BJ (cell line): ENCODE measurements at regions not wholly inside any gene's neighbourhood (a gene's known extent, or its start where the extent isn't known, plus 50 kb on each side); places are given as distances from the start of the nearest gene placed in this dataset.

ENCODE experiments used
- CTCF ChIA-PET: fragments of 350-600 bp; formaldehyde crosslinking; extraction: SDS; loops from one replicate; lab custom pipeline; 2021; ENCODE audit warnings: antibody characterized with exemption, inconsistent platforms; lab: Yijun Ruan, JAX
- POLR2A ChIA-PET: fragments of 300-600 bp; sonication (Branson Sonifier 250); formaldehyde crosslinking; extraction: SDS; loops from one replicate; lab custom pipeline; 2021; ENCODE audit warnings: antibody characterized with exemption; lab: Charles Lee
- DNase-seq: peaks from one replicate; pipeline ENCODE4 v3.0.0-alpha.2; 2011; ENCODE audit warnings: low read depth
- H3K27me3 ChIP-seq: 2 replicates; pipeline ENCODE4 v1.6.0; 2011; ENCODE audit warnings: low read length; ENCODE audit not compliant: control insufficient read depth, insufficient read depth
- H3K36me3 ChIP-seq: 2 replicates; pipeline ENCODE4 v1.5.1; 2011; ENCODE audit warnings: low read length; ENCODE audit not compliant: control insufficient read depth, insufficient read depth
- H3K4me3 ChIP-seq: 2 replicates; pipeline ENCODE4 v1.5.1; 2011; ENCODE audit warnings: low read depth, mild to moderate bottlenecking, control low read depth, low read length
- TF ChIP-seq, protein P1 (sequence below): IDR thresholded peaks from 2 replicates; pipeline ENCODE4 v1.5.1; 2011; ENCODE audit warnings: low read depth, mild to moderate bottlenecking, control low read depth, inconsistent platforms, low read length, moderate library complexity; ENCODE audit not compliant: insufficient read depth

GRCh38 chr4:54930226-54930625, 195.2 kb downstream of the KDR start:
- peak; percentile 2 for DNase-seq
- Histone ChIP-seq H3K36me3 (no peaks in the 10 kb centered on the region), H3K4me3 (no peak overlapping the region), H3K27me3 (peaks cover 2% of the 10 kb centered on the region; the same call in 1 of the 2 replicates)
- ChIA-PET POLR2A (interaction anchor here (0.5 kb wide), 1 partner anchor 12 kb away, joined by 3 read pairs; no protein-coding TSS in a partner anchor), CTCF (no interaction called here)
- TF ChIP-seq, protein P1, sequence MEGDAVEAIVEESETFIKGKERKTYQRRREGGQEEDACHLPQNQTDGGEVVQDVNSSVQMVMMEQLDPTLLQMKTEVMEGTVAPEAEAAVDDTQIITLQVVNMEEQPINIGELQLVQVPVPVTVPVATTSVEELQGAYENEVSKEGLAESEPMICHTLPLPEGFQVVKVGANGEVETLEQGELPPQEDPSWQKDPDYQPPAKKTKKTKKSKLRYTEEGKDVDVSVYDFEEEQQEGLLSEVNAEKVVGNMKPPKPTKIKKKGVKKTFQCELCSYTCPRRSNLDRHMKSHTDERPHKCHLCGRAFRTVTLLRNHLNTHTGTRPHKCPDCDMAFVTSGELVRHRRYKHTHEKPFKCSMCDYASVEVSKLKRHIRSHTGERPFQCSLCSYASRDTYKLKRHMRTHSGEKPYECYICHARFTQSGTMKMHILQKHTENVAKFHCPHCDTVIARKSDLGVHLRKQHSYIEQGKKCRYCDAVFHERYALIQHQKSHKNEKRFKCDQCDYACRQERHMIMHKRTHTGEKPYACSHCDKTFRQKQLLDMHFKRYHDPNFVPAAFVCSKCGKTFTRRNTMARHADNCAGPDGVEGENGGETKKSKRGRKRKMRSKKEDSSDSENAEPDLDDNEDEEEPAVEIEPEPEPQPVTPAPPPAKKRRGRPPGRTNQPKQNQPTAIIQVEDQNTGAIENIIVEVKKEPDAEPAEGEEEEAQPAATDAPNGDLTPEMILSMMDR: no peak

DNA sequence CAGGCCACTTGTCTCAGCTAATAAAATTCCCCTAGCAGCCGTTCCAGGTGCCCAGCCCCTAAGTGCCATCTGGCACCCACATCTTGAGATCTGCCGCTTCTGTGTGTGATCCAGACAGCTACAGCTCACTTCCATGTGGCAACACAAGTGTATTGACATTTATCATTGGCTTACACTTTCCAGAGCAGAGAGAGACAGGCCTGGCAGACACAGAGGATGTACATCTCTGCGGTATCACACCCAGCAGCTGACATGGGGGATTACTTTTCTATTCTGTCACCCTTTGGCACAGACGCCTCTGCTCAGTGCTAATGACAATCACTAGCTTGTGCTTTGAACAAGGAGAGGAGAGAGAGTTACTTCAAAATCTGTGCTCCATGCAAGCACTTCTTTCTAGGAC, 195.9 kb downstream of the KDR start:
- no peaks in the 10 kb centered on the region for H3K36me3 ChIP-seq
- peaks cover 2% of the 10 kb centered on the region; the same call in 1 of the 2 replicates for H3K27me3 ChIP-seq
- TF ChIP-seq, protein P1: no peak
- ChIA-PET POLR2A (no interaction called here), CTCF (no interaction called here)
- no peak for DNase-seq
- no peak overlapping the region for H3K4me3 ChIP-seq

DNA sequence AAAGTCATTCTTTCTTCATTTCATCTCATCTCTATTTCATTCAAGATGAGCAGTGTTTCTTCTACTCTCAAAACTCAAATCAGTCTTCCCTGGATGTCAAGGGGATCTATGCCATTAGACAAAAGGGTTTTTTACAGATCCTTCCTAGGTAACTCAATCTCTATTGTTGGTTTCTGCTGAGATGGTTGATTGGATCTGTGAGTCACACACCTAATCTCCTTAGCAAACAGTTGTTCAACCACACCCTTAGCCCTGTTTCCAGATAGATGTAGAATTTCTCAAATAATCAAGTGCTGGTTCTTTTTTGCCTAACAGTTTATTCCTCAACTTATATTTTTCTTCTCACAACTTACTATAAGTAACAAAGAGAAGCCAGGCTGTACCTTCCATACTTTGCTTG, 200.5 kb downstream of the KDR start:
- POLR2A ChIA-PET: no interaction called here
- no peak for DNase-seq
- TF ChIP-seq, protein P1: no peak
- Histone ChIP-seq H3K4me3 (no peak overlapping the region), H3K27me3 (0 out of 2 replicates have a peak, but pooled peaks cover 2% of the 10 kb centered on the region), H3K36me3 (no peaks in the 10 kb centered on the region)
- CTCF ChIA-PET: no interaction called here

DNA sequence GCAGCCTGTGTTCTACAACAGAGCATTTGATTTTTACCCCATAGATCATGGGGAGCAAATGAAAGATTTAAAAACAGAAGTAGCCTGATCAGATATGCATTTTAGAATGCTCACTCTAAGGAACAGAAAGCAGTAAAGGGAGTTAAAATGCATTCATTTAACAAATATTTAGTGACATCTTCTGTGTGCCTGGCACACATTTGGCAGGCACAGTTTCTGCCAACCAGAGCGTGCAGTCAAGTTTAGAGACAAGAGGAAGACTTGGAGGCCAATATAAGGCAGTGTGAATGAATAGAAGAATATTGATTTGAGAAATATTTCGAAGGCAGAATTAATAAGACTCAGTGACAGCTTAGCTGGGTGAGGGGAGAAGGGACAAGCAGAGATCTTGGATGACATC, 210.1 kb downstream of the KDR start:
- no peaks in the 10 kb centered on the region for H3K36me3 ChIP-seq
- ChIA-PET POLR2A (no interaction called here), CTCF (no interaction called here)
- no peak for DNase-seq
- TF ChIP-seq, protein P1: no peak
- H3K4me3 ChIP-seq: no peak overlapping the region
- peaks cover 4% of the 10 kb centered on the region for H3K27me3 ChIP-seq

DNA sequence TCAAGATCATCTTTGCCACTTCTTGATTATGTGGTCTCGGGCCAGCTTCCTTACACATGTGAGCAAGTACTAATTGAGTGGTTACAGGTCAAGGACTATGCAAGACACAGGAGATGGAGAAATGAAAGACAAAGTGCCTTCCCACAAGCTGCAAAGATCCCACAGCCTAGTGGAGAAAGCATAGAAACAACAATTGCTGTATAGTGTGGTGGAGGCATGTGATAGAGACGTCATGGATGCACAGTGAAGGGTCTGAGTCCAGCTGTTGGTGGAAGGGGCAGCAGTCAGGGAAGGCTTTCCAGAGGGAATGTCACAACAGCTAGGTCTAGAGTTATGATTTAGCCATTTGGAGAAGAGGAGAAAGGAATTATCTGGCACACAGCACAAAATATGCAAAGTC, 210.6 kb downstream of the KDR start:
- DNase-seq: no peak
- ChIA-PET CTCF (no interaction called here), POLR2A (no interaction called here)
- peaks cover 4% of the 10 kb centered on the region for H3K27me3 ChIP-seq
- H3K4me3 ChIP-seq: no peak overlapping the region
- TF ChIP-seq, protein P1: no peak
- H3K36me3 ChIP-seq: no peaks in the 10 kb centered on the region
